ENCODE measurements at regions not wholly inside any gene's neighbourhood (a gene's known extent, or its start where the extent isn't known, plus 50 kb on each side); places are given as distances from the start of the nearest gene placed in this dataset.

- ChIA-PET POLR2A (no interaction called here), CTCF (no interaction called here)
- H3K4me1 Mint-ChIP-seq: no peaks in the 10 kb centered on the region
- no peak overlapping the region for H3K4me3 Mint-ChIP-seq
- TF ChIP-seq GABPB1 (CRISPR knock-in tag; IDR thresholded peaks at IDR 0.05) (peak; percentile 96), ZNF317 (CRISPR knock-in tag; IDR thresholded peaks at IDR 0.05; ENCODE audit: borderline replicate concordance, low read depth) (no peak)
- no peak overlapping the region for H3K27ac Mint-ChIP-seq
- no peaks in the 10 kb centered on the region for H3K36me3 Mint-ChIP-seq
- no peak for DNase-seq (ENCODE audit: low spot score)
- no peaks in the 10 kb centered on the region for H3K9me3 Mint-ChIP-seq
- H3K27me3 Mint-ChIP-seq (ENCODE audit: low read depth): no peaks in the 10 kb centered on the region
- no peak for ATAC-seq
These were observed 96.5 kb upstream of the ERCC6L2 start for GRCh38 chr9:95778957-95779356.

DNA sequence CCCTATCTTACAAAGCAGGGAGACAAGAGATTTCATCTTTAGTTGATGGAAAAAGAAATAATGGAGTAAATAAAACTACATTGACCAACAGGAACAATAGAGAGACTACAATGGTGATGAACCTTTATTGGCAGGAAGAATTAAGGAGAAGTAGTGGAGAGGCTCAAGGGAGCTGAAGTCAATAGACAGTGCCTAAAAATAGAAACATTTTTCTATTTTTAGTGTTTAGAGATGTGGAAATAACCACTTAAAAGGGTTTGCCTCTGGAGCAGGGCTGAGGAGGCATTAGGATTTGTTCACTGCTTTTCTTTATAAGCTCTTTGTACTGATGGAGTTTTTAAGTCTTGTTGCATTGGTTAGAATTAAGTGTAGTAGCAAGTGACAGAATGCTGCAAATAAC lies 98.4 kb upstream of the ERCC6L2 start:
- Mint-ChIP-seq H3K4me3 (no peak overlapping the region), H3K4me1 (peaks cover 13% of the 10 kb centered on the region), H3K9me3 (no peaks in the 10 kb centered on the region), H3K27ac (no peak overlapping the region), H3K27me3 (ENCODE audit: low read depth) (peaks cover 11% of the 10 kb centered on the region), H3K36me3 (no peaks in the 10 kb centered on the region)
- CTCF ChIA-PET: no interaction called here
- DNase-seq (ENCODE audit: low spot score) (no peak), ATAC-seq (no peak)
- POLR2A ChIA-PET: no interaction called here
- TF ChIP-seq PRDM15 (CRISPR knock-in tag; IDR thresholded peaks at IDR 0.05) (no peak), GRHL2 (CRISPR knock-in tag; IDR thresholded peaks at IDR 0.05; ENCODE audit: insufficient replicate concordance, severe bottlenecking) (no peak), NFE2L1 (CRISPR knock-in tag; IDR thresholded peaks at IDR 0.05) (no peak), FOXJ3 (CRISPR knock-in tag; IDR thresholded peaks at IDR 0.05; ENCODE audit: borderline replicate concordance) (no peak), JUN (CRISPR knock-in tag; IDR thresholded peaks at IDR 0.05) (no peak), FOXP1 (CRISPR knock-in tag; IDR thresholded peaks at IDR 0.05; ENCODE audit: borderline replicate concordance) (no peak), ZMAT4 (CRISPR knock-in tag; IDR thresholded peaks at IDR 0.05) (no peak), CTCF (IDR thresholded peaks at IDR 0.05) (no peak), ZNF425 (CRISPR knock-in tag; conservative IDR thresholded peaks at IDR 0.05) (no peak), ATF6 (CRISPR knock-in tag; IDR thresholded peaks at IDR 0.05) (no peak), SMAD3 (CRISPR knock-in tag; IDR thresholded peaks at IDR 0.05; ENCODE audit: borderline replicate concordance) (no peak), ZNF532 (CRISPR knock-in tag; IDR thresholded peaks at IDR 0.05; ENCODE audit: borderline replicate concordance) (no peak)

Data from WTC11 (cell line).